GM13977 (cell line): ENCODE measurements at regions not wholly inside any gene's neighbourhood (a gene's known extent, or its start where the extent isn't known, plus 50 kb on each side); places are given as distances from the start of the nearest gene placed in this dataset.

Experiments used
- DNase-seq: peaks from one replicate; pipeline ENCODE4 v3.0.0; 2012; ENCODE audit warnings: low spot score
- in situ Hi-C: fragments of 300-500 bp; cut with MboI; formaldehyde crosslinking; loops from one replicate; pipeline ENCODE4 v1.12.0; 2022; ENCODE audit warnings: low sequenced_read_pairs, low pct_unique_long_range_greater_than_20kb, mixed read lengths, inconsistent platforms; ENCODE audit not compliant: unreplicated experiment
- TF ChIP-seq, protein P1 (sequence below): IDR thresholded peaks from 2 replicates; pipeline ENCODE4 v1.5.1; 2012; ENCODE audit warnings: mild to moderate bottlenecking, control low read depth; ENCODE audit not compliant: insufficient read depth; ENCODE audit errors: extremely low read depth, missing control alignments

DNA sequence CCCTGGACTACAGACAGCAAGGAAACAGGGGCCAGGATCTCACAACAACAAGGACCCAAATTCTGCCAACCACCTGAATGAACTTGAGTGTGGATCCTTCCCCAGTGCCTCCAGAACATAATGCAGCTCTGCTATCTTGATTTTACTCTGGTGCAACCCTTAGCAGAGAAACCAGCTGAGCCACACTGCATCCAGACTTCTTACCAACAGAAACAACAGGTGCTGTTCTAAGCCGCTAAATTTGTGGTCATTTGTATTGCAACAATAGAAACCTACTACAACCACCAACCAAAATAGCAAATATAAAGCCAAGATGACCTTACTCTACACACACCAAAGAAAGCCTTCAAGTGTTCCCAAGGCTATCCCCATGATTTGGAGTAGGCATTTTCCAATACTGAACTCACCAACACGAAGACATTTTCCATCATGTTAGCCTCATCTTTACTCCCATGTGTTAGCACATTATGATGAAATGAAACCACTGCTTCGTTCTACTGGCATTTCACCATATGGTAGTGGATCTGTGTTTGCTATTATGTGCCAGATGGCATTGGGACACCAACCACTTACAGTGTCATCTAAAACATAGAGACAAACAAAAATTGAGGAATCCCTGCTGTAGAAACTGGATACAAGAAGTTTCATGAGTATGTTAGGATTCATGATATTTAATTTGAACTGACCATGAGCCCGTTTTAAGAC lies 249.8 kb upstream of the ID4 start:
- no peak for DNase-seq

DNA sequence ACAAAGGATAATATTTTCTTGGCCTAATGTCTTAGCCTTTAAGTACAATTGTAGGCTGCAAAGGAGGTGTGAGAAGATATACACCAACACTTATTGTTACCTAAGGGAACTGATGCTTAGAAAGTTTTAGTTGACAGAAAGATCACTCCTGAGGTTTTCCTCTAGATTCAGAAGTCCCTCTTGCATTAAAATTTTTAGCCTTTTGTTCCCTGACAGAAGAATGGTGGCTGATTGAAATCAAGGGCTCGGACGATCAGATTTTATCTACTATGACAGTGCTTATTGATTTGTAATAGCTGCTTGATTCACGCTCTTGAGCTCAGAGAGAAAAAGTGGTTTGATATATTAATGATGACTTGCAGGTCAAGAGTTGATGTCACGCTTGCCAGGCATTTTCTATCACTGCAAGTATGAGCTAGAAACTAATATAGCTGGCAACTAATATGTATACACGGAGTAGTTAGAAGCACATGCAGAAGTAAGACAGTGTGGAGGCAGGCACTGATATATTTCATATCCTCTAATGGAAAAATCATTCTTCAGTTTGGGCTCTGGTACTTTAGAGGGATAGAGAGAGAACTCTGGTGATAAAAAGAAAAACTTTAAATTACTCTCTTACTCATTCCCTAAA lies 246.6 kb upstream of the ID4 start:
- no peak for DNase-seq
- TF ChIP-seq, protein P1, sequence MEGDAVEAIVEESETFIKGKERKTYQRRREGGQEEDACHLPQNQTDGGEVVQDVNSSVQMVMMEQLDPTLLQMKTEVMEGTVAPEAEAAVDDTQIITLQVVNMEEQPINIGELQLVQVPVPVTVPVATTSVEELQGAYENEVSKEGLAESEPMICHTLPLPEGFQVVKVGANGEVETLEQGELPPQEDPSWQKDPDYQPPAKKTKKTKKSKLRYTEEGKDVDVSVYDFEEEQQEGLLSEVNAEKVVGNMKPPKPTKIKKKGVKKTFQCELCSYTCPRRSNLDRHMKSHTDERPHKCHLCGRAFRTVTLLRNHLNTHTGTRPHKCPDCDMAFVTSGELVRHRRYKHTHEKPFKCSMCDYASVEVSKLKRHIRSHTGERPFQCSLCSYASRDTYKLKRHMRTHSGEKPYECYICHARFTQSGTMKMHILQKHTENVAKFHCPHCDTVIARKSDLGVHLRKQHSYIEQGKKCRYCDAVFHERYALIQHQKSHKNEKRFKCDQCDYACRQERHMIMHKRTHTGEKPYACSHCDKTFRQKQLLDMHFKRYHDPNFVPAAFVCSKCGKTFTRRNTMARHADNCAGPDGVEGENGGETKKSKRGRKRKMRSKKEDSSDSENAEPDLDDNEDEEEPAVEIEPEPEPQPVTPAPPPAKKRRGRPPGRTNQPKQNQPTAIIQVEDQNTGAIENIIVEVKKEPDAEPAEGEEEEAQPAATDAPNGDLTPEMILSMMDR, result no peak
- in situ Hi-C loops, result no loop called here

More for the DNA sequence above, 249.8 kb upstream of the ID4 start:
- TF ChIP-seq, protein P1, result no peak
- in situ Hi-C loops, result no loop called here

DNA sequence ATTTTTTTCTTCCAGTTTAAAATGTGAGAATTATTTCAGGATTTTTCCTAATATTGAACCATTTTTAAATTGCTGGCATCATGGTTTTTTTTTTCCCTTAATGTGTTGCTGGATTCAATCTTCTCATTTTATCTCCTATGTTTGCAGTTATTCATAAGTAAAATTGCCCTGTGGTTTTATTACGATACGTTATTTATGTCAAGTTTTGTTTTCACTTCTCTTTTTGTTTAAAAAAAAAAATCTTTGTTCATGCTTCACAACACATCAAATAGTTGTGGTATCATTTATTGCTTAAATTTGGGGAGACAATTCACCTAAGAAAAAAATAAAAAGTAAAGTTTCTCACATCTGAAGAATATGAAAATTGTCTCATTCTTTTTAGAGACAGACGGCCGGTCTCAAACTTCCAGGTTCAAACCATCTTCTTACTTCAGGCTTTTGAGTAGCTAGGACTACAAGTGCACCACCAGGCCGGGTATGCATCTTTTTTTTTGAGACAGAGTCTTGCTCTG lies 239.3 kb upstream of the ID4 start:
- no peak for DNase-seq
- in situ Hi-C loops, result no loop called here
- TF ChIP-seq, protein P1, result no peak

DNA sequence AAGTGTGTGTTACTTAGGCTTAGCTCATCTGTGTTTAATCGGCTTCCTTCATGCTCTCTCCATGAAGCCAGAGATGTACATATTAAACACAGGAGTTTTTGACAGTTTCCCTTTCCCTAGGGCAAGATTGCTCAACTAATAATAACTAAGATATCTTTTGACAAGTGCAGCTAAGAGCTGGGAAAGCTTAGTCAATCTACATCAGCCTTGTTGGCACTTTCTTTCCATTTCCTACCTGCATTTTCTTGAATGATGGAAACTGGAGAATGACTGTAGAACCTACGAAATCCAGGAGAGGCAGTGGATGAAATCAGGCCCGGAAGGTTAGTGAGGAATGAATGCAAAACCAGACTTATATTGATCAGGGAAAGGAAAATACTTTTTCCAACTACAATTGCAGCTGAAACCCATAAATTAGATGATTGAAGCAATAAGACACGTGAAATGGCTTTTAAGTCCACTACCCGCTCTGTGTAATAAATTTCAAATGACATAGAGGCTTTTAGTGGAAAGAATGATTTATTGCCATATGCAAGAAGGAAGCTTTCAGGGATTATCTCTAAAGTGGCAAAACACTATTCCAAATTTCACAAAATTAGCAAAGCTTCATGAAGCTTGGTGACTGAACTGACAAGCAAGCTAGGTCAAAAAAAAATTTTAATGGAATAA lies 237.2 kb upstream of the ID4 start:
- in situ Hi-C loops, result no loop called here
- DNase-seq, result no peak
- TF ChIP-seq, protein P1, result no peak

DNA sequence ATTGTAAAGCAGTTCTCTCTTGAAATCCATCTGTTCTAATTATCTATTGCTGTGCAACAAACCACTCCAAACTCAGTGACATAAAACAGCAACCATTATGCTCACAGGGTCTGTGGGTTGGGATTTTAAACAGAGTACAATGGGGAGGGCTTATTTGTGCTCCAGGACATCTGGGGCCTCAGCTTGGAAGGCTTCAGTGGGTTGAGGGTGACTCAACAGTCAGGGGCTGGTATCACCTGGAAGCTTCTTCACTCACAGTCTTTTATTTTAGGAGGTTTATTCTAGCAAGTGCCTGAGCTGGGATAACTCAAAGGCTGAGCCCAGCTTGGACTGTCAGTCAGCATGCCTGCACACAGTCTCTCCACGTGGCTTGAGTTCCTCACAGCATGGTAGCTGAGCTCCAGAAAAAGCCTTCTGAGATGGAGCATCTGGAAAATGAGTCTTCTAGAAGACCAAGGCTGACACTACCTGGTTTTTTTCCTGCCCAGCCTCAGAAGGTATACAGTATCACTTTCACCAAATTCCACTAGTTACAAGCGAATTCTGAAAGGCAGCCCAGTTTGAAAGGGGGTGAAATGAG lies 234.6 kb upstream of the ID4 start:
- TF ChIP-seq, protein P1, result no peak
- in situ Hi-C loops, result no loop called here
- DNase-seq, result no peak

DNA sequence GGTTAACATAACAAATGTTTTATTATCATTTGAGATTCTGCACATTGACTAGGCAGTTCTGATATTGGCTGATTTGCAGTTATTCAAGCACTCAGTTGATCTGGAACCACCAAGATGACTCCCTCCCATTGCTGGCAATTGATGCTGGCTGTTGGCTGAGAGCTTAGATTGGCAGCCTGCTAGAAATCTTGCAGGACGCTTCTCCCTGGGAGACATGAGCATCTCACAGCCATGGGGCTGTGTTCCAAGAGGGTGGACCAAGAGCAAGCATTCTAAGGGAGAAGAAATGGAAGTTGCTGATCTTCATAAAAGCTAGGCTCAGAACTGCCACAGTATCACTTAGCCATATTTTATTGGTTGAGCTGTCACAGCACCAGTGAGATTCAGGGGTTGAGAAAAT lies 233.4 kb upstream of the ID4 start:
- no peak for DNase-seq
- in situ Hi-C loops, result no loop called here
- TF ChIP-seq, protein P1, result no peak
